GM23338 (cell line): ENCODE measurements at regions not wholly inside any gene's neighbourhood (a gene's known extent, or its start where the extent isn't known, plus 50 kb on each side); places are given as distances from the start of the nearest gene placed in this dataset.

Experiments used
- ATAC-seq: fragments of 200-7000 bp; cut with Tn5 transposase; 3 replicates; pipeline ENCODE4 v1.9.1; 2020
- DNase-seq: peaks from one replicate; pipeline ENCODE4 v3.0.0-alpha.2; 2015; ENCODE audit warnings: low spot score
- H2AFZ ChIP-seq: fragments of 200-600 bp; sonication (generic); 2 replicates; pipeline ENCODE4 v1.8.0; 2016; ENCODE audit warnings: antibody characterized with exemption, mild to moderate bottlenecking, moderate library complexity
- H3F3A ChIP-seq: fragments of 200-600 bp; sonication (generic); replicated peaks from 2 replicates; pipeline ENCODE4 v1.8.0; 2017; ENCODE audit warnings: antibody characterized with exemption, mixed run types, low read depth
- H3K27ac ChIP-seq: fragments of 200-600 bp; sonication (generic); 2 replicates; pipeline ENCODE4 v1.6.1; 2016; ENCODE audit warnings: low read depth
- H3K27me3 ChIP-seq: fragments of 200-600 bp; sonication (generic); 2 replicates; pipeline ENCODE4 v1.8.0; 2016; ENCODE audit warnings: mild to moderate bottlenecking, mixed run types, moderate library complexity; ENCODE audit not compliant: insufficient read depth
- H3K36me3 ChIP-seq: fragments of 200-600 bp; sonication (generic); 2 replicates; pipeline ENCODE4 v1.8.0; 2016; ENCODE audit warnings: mild to moderate bottlenecking; ENCODE audit not compliant: insufficient read depth
- H3K4me1 ChIP-seq: fragments of 200-600 bp; sonication (generic); 2 replicates; pipeline ENCODE4 v1.8.0; 2016; ENCODE audit warnings: mild to moderate bottlenecking, moderate library complexity; ENCODE audit not compliant: insufficient read depth
- H3K4me2 ChIP-seq: fragments of 200-600 bp; sonication (generic); 2 replicates; pipeline ENCODE4 v1.7.1; 2017; ENCODE audit warnings: mixed run types
- H3K4me3 ChIP-seq: fragments of 200-600 bp; sonication (generic); 2 replicates; pipeline ENCODE4 v1.6.1; 2016; ENCODE audit warnings: mixed run types
- H3K79me2 ChIP-seq: fragments of 200-600 bp; sonication (generic); replicated peaks from 2 replicates; pipeline ENCODE4 v1.8.0; 2017; ENCODE audit warnings: mild to moderate bottlenecking; ENCODE audit not compliant: insufficient read depth
- H3K9me2 ChIP-seq: fragments of 200-600 bp; sonication (generic); 2 replicates; pipeline ENCODE4 v1.8.0; 2017; ENCODE audit not compliant: insufficient read depth
- H4K20me1 ChIP-seq: fragments of 200-600 bp; sonication (generic); replicated peaks from 2 replicates; pipeline ENCODE4 v1.8.0; 2017; ENCODE audit warnings: mild to moderate bottlenecking; ENCODE audit not compliant: insufficient read depth
- H3K27ac Mint-ChIP-seq: 2 replicates; pipeline ENCODE4 v1.8.0; 2020; ENCODE audit warnings: inconsistent platforms, mild to moderate bottlenecking, moderate library complexity, mixed read lengths
- H3K27me3 Mint-ChIP-seq: 3 replicates; pipeline ENCODE4 v1.8.0; 2022; ENCODE audit warnings: low read depth, mild to moderate bottlenecking, moderate library complexity, mixed read lengths, inconsistent platforms; ENCODE audit not compliant: insufficient read depth, poor library complexity
- H3K36me3 Mint-ChIP-seq: 3 replicates; pipeline ENCODE4 v1.8.0; 2021; ENCODE audit warnings: low read depth, mild to moderate bottlenecking, inconsistent platforms, moderate library complexity, mixed read lengths
- H3K4me1 Mint-ChIP-seq: 3 replicates; pipeline ENCODE4 v1.8.0; 2020; ENCODE audit warnings: mild to moderate bottlenecking, inconsistent platforms, mixed read lengths
- H3K4me3 Mint-ChIP-seq: 3 replicates; pipeline ENCODE4 v1.8.0; 2021; ENCODE audit warnings: moderate library complexity, mild to moderate bottlenecking, inconsistent platforms, mixed read lengths
- H3K9me3 Mint-ChIP-seq: 3 replicates; pipeline ENCODE4 v1.8.0; 2020; ENCODE audit warnings: moderate library complexity, mild to moderate bottlenecking, inconsistent platforms, mixed read lengths
- CREB1 ChIP-seq: fragments of 250-450 bp; sonication (Bioruptor Pico); IDR thresholded peaks from 2 replicates; pipeline ENCODE4 v1.5.0; 2020; ENCODE audit warnings: low read depth, mild to moderate bottlenecking, moderate library complexity
- CTCF ChIP-seq, 2 experiments: fragments of 200-600 bp in 1 of 2; sonication (generic) in 1 of 2; conservative IDR thresholded peaks; 2 replicates each; pipeline versions ENCODE4 v1.5.1 to v1.6.1; 2016 to 2017; ENCODE audit warnings: antibody characterized with exemption in 2 of 2, low read depth in 2 of 2, mild to moderate bottlenecking in 2 of 2, moderate library complexity in 1 of 2
- ETS1 ChIP-seq: IDR thresholded peaks from 2 replicates; pipeline ENCODE4 v1.6.1; 2016; ENCODE audit warnings: antibody characterized with exemption
- EZH2 ChIP-seq: fragments of 200-600 bp; sonication (generic); IDR thresholded peaks from one replicate; pipeline ENCODE4 v1.8.0; 2017; ENCODE audit warnings: antibody characterized with exemption, mild to moderate bottlenecking, low read depth; ENCODE audit not compliant: unreplicated experiment
- EZH2phosphoT487 ChIP-seq: fragments of 200-600 bp; sonication (generic); IDR thresholded peaks from one replicate; pipeline ENCODE4 v1.8.1; 2018; ENCODE audit warnings: antibody characterized with exemption; ENCODE audit not compliant: unreplicated experiment
- JUNB ChIP-seq: IDR thresholded peaks from one replicate; pipeline ENCODE4 v1.6.1; 2016; ENCODE audit warnings: antibody characterized with exemption; ENCODE audit not compliant: unreplicated experiment
- NANOG ChIP-seq: IDR thresholded peaks from 2 replicates; pipeline ENCODE4 v1.6.1; 2016; ENCODE audit warnings: antibody characterized with exemption, borderline replicate concordance
- POLR2AphosphoS5 ChIP-seq: IDR thresholded peaks from 2 replicates; pipeline ENCODE4 v1.6.1; 2016; ENCODE audit warnings: antibody characterized with exemption, low read depth
- REST ChIP-seq: IDR thresholded peaks from one replicate; pipeline ENCODE4 v1.6.1; 2018; ENCODE audit warnings: antibody characterized with exemption; ENCODE audit not compliant: unreplicated experiment
- STAT1 ChIP-seq: IDR thresholded peaks from one replicate; pipeline ENCODE4 v1.6.1; 2016; ENCODE audit warnings: antibody characterized with exemption; ENCODE audit not compliant: unreplicated experiment
- ZNF114 ChIP-seq: fragments of 250-450 bp; sonication (Bioruptor Pico); IDR thresholded peaks from 2 replicates; pipeline ENCODE4 v1.5.0; 2020; ENCODE audit warnings: mild to moderate bottlenecking, moderate library complexity
- ZNF331 ChIP-seq: fragments of 250-450 bp; sonication (Bioruptor Pico); IDR thresholded peaks from 2 replicates; pipeline ENCODE4 v1.5.0; 2020; ENCODE audit warnings: low read depth, mild to moderate bottlenecking, moderate library complexity

- TF ChIP-seq REST (no peak), EZH2phosphoT487 (no peak)
Measured at GRCh38 chr1:168848051-168848450, 119.0 kb upstream of the DPT start (continued).

GRCh38 chr1:168861421-168862004, 132.5 kb upstream of the DPT start:
- no peak for ATAC-seq
- Histone ChIP-seq H3K36me3 (no peaks in the 10 kb centered on the region), H2AFZ (no peak overlapping the region), H3K9me2 (peaks cover 6% of the 10 kb centered on the region; the same call in 1 of the 2 replicates), H3K4me3 (no peak overlapping the region), H3F3A (no peaks in the 10 kb centered on the region), H4K20me1 (no peaks in the 10 kb centered on the region), H3K4me2 (no peak overlapping the region), H3K27ac (no peak overlapping the region), H3K27me3 (no peaks in the 10 kb centered on the region), H3K79me2 (no peaks in the 10 kb centered on the region), H3K4me1 (no peaks in the 10 kb centered on the region)
- H3K4me3 Mint-ChIP-seq: no peak overlapping the region
- H3K36me3 Mint-ChIP-seq: no peaks in the 10 kb centered on the region
- H3K4me1 Mint-ChIP-seq: peaks cover 6% of the 10 kb centered on the region; the same call in 2 of the 3 replicates
- no peak for TF ChIP-seq ZNF114 (CRISPR knock-in tag)
- TF ChIP-seq STAT1: no peak
- H3K27ac Mint-ChIP-seq: no peak overlapping the region
- H3K9me3 Mint-ChIP-seq: no peaks in the 10 kb centered on the region; the same call in 2 of the 3 replicates
- H3K27me3 Mint-ChIP-seq: no peaks in the 10 kb centered on the region
- DNase-seq: no peak

GRCh38 chr1:168863772-168864171, 134.8 kb upstream of the DPT start:
- Mint-ChIP-seq H3K4me3 (no peak overlapping the region), H3K36me3 (no peaks in the 10 kb centered on the region), H3K27me3 (no peaks in the 10 kb centered on the region), H3K27ac (no peak overlapping the region), H3K4me1 (peaks cover 6% of the 10 kb centered on the region; the same call in 2 of the 3 replicates), H3K9me3 (no peaks in the 10 kb centered on the region; the same call in 2 of the 3 replicates)
- no peak overlapping the region for H2AFZ ChIP-seq
- H3K36me3 ChIP-seq: no peaks in the 10 kb centered on the region
- peak; percentile 2 for DNase-seq
- no peaks in the 10 kb centered on the region for H3K79me2 ChIP-seq
- H3K4me2 ChIP-seq: no peak overlapping the region
- no peak overlapping the region for H3K27ac ChIP-seq
- no peak overlapping the region for H3K4me3 ChIP-seq
- no peaks in the 10 kb centered on the region for H3K27me3 ChIP-seq
- H3F3A ChIP-seq: no peaks in the 10 kb centered on the region
- no peaks in the 10 kb centered on the region for H4K20me1 ChIP-seq
- H3K4me1 ChIP-seq: no peaks in the 10 kb centered on the region
- ATAC-seq: no peak
- peaks cover 6% of the 10 kb centered on the region; the same call in 1 of the 2 replicates for H3K9me2 ChIP-seq
- TF ChIP-seq JUNB: no peak
- TF ChIP-seq ZNF331: no peak
- TF ChIP-seq ETS1: no peak
- TF ChIP-seq REST: no peak
- TF ChIP-seq EZH2: no peak
- TF ChIP-seq CTCF (conservative IDR thresholded peaks at IDR 0.05; ENCODE audit: low read depth in 2 of 2): no peak
- TF ChIP-seq POLR2AphosphoS5: no peak
- no peak for TF ChIP-seq NANOG
- no peak for TF ChIP-seq ZNF114 (CRISPR knock-in tag)
- TF ChIP-seq CREB1: no peak
- no peak for TF ChIP-seq STAT1
